Omental fat pad (tissue), 3 donors: ENCODE measurements at regions not wholly inside any gene's neighbourhood (a gene's known extent, or its start where the extent isn't known, plus 50 kb on each side); places are given as distances from the start of the nearest gene placed in this dataset.

Experiments used
- ATAC-seq: fragments of 150-250 bp; one replicate; pipeline ENCODE4 v1.9.1; 2016; ENCODE audit warnings: mild to moderate bottlenecking, moderate library complexity; ENCODE audit not compliant: low FRiP score
- DNase-seq: peaks from one replicate; pipeline ENCODE4 v3.0.0-alpha.2; 2019; ENCODE audit warnings: low spot score
- TF ChIP-seq, protein P1 (sequence below), 3 donors: fragments of 450-650 bp; IDR thresholded peaks; one replicate each; pipeline ENCODE4 v1.5.1; 2016 to 2017; ENCODE audit warnings: antibody characterized with exemption in 3 of 3, mild to moderate bottlenecking in 3 of 3, moderate library complexity in 2 of 3

DNA sequence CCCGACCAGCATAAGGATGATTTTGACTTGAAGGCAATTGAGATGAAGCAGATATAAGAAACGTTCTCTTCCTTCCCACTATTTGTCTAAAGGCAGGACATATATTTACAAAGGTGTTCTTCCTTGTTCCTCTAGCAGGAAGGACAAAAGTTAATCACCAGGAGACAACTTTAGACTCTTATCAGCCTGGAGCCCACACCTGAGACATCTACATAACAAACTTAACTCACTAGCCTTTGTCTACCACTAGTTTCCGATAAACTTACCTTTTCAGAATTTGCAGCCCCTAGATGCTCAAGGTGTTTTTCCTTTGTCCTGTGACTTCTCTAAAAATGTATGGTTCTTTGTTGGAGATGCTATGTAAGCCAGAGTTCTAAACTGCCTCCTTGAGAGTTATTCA, 1047.8 kb upstream of the NXPH2 start:
- TF ChIP-seq, protein P1, sequence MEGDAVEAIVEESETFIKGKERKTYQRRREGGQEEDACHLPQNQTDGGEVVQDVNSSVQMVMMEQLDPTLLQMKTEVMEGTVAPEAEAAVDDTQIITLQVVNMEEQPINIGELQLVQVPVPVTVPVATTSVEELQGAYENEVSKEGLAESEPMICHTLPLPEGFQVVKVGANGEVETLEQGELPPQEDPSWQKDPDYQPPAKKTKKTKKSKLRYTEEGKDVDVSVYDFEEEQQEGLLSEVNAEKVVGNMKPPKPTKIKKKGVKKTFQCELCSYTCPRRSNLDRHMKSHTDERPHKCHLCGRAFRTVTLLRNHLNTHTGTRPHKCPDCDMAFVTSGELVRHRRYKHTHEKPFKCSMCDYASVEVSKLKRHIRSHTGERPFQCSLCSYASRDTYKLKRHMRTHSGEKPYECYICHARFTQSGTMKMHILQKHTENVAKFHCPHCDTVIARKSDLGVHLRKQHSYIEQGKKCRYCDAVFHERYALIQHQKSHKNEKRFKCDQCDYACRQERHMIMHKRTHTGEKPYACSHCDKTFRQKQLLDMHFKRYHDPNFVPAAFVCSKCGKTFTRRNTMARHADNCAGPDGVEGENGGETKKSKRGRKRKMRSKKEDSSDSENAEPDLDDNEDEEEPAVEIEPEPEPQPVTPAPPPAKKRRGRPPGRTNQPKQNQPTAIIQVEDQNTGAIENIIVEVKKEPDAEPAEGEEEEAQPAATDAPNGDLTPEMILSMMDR (IDR thresholded peaks at IDR 0.05), result no peak
- ATAC-seq (no peak), DNase-seq (no peak)

DNA sequence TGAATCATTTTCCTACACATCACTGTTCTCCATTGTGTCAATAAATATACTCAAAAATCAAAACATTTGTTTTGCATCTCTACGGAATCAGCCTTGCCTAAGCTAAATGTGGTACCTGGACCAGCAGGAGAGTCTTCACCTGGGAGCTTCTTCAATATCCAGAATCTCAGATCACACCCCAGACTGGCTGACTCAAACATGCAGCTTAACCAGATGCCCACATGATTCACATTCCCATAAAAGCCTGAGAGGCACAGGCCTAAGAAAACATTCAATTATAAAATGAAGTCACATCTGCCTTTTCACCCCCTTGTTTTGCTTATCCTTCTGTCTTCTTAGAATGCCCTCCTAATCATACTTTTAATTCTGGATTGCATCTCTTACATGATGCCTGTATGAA, 1045.5 kb upstream of the NXPH2 start:
- TF ChIP-seq, protein P1 (IDR thresholded peaks at IDR 0.05), result no peak
- DNase-seq (no peak), ATAC-seq (no peak)

DNA sequence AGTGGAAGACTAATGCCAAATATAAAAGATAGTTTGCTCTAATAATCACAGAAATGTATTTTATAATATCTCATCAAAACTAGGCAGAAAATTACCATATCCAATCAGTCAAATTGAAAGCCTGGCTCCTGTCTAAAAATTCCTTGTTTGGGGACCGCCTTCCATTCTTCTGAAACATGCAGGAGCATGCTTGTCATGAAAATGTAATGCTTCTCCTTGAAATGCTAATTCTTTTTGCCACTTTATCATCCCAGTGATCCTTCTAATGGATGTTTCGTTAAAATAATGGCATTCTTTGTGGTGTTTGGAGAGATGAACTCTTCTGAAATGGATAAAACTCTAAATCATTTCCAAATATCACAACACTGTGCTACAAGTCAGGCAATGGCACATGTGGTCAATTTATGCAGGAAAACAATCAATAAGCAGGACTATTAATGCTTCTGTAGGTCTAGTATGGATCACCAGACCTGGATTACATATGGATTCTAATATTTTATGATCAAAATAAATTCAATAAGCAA, 1039.1 kb upstream of the NXPH2 start:
- ATAC-seq, result no peak
- TF ChIP-seq, protein P1 (IDR thresholded peaks at IDR 0.05), result no peak
- DNase-seq, result no peak

DNA sequence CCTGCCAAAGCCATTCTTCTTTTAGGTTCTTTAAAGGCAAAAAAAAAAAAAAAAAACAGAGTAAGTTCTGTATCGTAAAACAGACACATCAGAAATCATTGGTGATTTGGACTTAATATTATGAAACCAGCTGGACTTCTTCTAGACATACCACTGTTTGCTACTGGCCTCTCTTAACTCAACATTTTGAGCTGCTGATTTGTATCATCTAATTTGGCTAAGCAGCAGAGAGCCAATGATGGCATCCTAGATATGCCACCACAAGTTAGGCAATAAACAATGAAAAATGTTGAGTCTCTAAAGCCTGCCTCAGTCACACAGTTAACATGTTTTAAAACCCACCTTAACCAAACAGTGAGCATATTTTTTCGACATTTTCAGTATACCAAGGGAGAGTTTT, 1034.3 kb upstream of the NXPH2 start:
- ATAC-seq (no peak), DNase-seq (no peak)
- TF ChIP-seq, protein P1 (IDR thresholded peaks at IDR 0.05), result no peak

DNA sequence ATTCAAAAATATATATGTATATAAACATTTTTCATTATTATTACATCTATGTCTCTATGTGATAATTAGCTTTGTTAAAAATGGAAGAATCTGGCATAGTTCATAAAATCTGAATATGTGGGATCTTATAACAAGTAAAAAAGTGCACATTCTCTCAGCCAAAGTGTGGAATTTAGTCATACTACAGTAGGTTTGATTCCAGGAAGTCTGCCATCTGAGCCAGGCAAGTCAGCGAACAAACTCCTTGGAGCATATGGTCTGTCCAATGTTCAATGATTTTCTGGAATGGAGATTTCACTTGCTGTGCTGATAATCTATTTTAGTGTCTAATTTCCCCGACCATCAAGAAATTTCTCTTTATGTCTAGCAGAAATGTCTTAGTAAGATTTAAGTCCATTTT, 1033.2 kb upstream of the NXPH2 start:
- TF ChIP-seq, protein P1 (IDR thresholded peaks at IDR 0.05), result no peak
- ATAC-seq, result no peak

DNA sequence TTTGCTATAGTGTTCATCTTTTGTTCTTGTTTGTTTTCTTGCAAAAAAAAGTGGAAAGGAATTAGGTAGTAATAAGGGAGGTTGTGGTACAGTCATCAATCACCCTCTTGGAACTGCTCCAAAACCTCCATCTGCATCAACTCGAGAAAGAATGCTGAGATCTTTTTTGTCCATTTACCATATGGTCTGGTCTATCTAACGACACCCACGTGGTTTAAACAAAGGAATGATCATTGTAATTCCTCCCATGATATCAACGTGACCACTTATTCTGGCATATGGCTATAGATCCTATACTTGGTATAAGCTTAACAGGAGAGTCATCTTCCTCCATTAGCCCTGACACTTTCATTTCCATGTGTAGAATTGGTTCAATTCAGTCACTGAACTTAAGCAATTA, 1025.3 kb upstream of the NXPH2 start:
- TF ChIP-seq, protein P1 (IDR thresholded peaks at IDR 0.05), result no peak

More for the DNA sequence above, 1033.2 kb upstream of the NXPH2 start:
- no peak for DNase-seq

DNA sequence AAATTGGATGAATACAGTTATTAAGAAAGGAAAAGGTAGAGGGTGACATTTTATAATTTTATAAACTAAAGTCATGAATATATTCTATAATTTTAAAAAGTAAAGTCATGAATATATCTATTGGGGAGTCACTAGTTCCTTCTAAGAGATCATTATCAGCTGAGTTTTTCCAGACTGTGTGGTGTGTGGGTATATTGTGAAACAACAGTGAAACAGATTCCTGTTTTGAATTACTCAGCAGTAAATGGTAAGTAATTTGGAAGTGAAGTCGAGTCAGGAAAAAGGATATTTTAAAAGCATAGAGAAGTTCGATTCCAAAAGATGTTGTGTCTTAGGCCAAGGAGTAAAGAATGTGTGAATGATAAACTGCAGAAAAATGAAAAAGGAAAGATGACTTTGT, 1018.2 kb upstream of the NXPH2 start:
- no peak for DNase-seq
- no peak for ATAC-seq
- TF ChIP-seq, protein P1 (IDR thresholded peaks at IDR 0.05), result no peak

More for the DNA sequence above, 1025.3 kb upstream of the NXPH2 start:
- ATAC-seq (no peak), DNase-seq (no peak)
